Colonic mucosa (tissue), 4 donors: ENCODE measurements at regions not wholly inside any gene's neighbourhood (a gene's known extent, or its start where the extent isn't known, plus 50 kb on each side); places are given as distances from the start of the nearest gene placed in this dataset.
"Not testable (repeated sequence)": the region's sequence is repeated elsewhere in the genome, so short reads cannot be mapped to it uniquely, and the experiment has no call there.

ENCODE experiments used
- DNase-seq: peaks from one replicate; pipeline ENCODE4 v3.0.0-alpha.2; 2020
- H3K27ac ChIP-seq: fragments of 200-600 bp; one replicate; pipeline ENCODE4 v1.8.0; 2021
- H3K27me3 ChIP-seq: fragments of 200-600 bp; one replicate; pipeline ENCODE4 v1.8.0; 2021
- H3K36me3 ChIP-seq: fragments of 200-600 bp; one replicate; pipeline ENCODE4 v1.8.0; 2021
- H3K4me1 ChIP-seq: fragments of 200-600 bp; one replicate; pipeline ENCODE4 v1.8.0; 2021; ENCODE audit warnings: mild to moderate bottlenecking
- H3K4me3 ChIP-seq: fragments of 200-600 bp; one replicate; pipeline ENCODE4 v1.8.0; 2021
- H3K9ac ChIP-seq, 2 donors: one replicate each; pipeline ENCODE4 v1.7.0; 2013; ENCODE audit warnings: control low read depth in 2 of 2, low read depth in 2 of 2, low read length in 2 of 2
- H3K9me3 ChIP-seq: fragments of 200-600 bp; one replicate; pipeline ENCODE4 v1.8.0; 2021
- intact Hi-C: fragments of 100-400 bp; cut with DNase I; formaldehyde crosslinking; loops from one replicate; pipeline ENCODE4 v1.14.1; 2022
- donor health status: healthy.
- donor health status: DM: no; HTN: no; CAD: no.
- donor health status: DM: no; HTN: no; CAD: no.

GRCh38 chr16:15307184-15307583 lies 70.9 kb downstream of the NPIPA5 start:
- H3K27me3 ChIP-seq, H3K36me3 ChIP-seq, H3K9me3 ChIP-seq, DNase-seq, H3K9ac ChIP-seq, H3K4me1 ChIP-seq, H3K27ac ChIP-seq, intact Hi-C loops, H3K4me3 ChIP-seq: not testable (repeated sequence)

DNA sequence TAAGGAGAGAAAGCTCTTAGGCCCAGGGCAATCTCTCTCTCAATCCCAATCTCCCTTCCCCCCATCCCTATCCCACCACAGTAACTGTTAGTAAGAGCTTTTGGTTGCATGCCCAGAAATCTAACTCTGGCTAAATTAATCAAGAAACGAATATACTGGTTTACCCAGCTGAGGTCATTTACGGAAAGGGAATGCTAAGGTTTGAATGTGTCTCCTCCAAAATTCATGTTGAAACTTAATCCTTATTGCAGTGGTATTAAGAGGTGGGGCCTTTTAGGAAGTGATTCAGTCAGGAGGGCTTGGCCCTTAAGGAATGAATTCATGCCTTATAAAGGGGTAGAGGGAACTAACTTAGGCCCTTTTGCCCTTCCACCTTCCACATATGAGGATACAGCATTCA lies 72.2 kb downstream of the NPIPA5 start:
- DNase-seq, H3K4me1 ChIP-seq, H3K9me3 ChIP-seq, H3K9ac ChIP-seq, H3K4me3 ChIP-seq, H3K27me3 ChIP-seq, H3K36me3 ChIP-seq, H3K27ac ChIP-seq, intact Hi-C loops: not testable (repeated sequence)

DNA sequence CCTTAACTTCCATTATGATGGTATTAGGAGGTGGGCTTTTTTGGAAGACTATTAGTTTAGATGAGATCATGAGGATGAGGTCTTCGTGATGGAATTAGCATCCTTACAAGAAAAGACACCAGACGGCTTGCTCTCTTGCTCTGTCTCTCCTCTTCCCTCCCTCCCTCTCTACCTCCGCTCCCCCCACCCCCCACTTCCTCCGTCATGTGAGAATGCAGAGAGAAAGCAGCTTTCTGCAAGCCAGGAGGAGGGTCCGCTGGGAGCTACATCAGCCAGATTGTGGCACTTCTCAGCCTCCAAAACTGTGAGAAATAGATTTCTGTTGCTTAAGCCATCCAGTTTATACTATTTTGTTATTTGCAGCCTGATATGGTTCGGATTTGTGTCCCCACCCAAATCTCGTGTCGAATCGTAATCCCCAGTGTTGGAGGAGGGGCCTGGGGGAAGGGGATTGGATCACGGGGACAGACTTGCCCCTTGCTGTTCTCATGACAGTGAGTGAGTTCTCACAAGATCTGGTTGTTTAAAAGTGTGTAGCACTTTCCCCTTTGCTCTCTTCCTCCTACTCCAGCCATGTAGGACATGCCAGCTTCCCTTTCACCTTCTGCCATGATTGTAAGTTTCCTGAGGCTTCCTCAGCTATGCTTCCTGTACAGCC lies 74.3 kb downstream of the NPIPA5 start:
- H3K27me3 ChIP-seq, H3K27ac ChIP-seq, DNase-seq, H3K4me1 ChIP-seq, H3K9me3 ChIP-seq, intact Hi-C loops, H3K36me3 ChIP-seq, H3K4me3 ChIP-seq, H3K9ac ChIP-seq: not testable (repeated sequence)

DNA sequence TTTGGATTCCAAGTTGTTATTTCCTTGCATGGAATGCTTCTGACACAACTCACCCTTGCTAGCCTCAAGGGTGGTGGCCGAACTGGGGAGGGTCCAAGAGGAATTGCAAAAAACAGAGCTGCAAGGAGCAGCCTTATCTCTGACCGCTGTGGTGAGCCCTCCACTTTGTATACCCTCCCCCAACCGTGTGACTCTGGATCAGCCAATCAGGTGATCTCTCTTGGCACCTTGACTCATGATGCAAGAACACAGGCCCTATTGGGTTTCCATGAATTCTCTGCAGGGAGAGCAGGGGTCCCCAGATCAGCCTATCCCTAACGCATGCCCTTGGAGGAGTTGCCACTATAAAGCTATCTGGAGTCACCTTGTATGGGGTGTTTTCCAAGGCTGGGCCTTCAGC lies 81.0 kb downstream of the NPIPA5 start:
- H3K9ac ChIP-seq, H3K9me3 ChIP-seq, DNase-seq, intact Hi-C loops, H3K4me1 ChIP-seq, H3K27me3 ChIP-seq, H3K36me3 ChIP-seq, H3K4me3 ChIP-seq, H3K27ac ChIP-seq: not testable (repeated sequence)

DNA sequence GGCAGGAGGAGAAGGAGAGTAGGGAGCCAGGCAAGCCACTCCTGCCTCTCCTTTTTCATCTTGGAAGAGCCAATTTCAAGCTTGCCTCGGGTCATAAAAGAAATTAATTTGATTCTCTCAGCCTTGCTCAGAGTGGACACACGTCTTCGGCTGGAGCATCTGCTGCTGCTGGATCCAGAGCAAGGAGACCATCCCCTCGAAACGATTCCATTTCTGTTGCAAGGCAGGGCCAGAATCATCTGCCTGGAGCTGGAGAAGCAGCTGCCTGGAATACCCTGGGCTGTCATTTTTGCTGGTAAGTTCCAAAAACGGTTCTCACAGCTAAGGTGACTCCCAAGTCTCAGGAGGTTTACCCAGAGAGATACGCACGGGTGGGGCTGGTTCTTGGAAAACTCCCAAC lies 103.3 kb downstream of the NPIPA5 start:
- H3K4me1 ChIP-seq, H3K27ac ChIP-seq, H3K9me3 ChIP-seq, intact Hi-C loops, DNase-seq, H3K36me3 ChIP-seq, H3K9ac ChIP-seq, H3K27me3 ChIP-seq, H3K4me3 ChIP-seq: not testable (repeated sequence)

GRCh38 chr16:15273964-15274363 lies 104.1 kb downstream of the NPIPA5 start:
- DNase-seq, H3K9me3 ChIP-seq, H3K9ac ChIP-seq, H3K27ac ChIP-seq, H3K4me3 ChIP-seq, H3K4me1 ChIP-seq, H3K36me3 ChIP-seq, intact Hi-C loops, H3K27me3 ChIP-seq: not testable (repeated sequence)

DNA sequence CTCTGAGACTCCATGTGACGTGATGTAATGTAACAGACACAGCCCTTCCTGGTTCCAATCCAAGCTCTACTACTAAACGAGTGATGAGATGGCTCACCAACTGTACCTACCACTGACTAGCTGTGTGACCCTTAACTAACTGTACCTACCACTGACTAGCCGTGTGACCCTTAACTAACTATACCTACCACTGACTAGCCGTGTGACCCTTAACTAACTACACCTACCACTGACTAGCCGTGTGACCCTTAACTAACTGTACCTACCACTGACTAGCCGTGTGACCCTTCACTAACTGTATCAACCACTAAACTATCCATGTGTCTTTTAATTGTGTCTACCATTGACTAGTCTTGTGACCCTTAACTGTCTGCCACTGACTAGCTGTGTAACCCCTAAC lies 111.2 kb downstream of the NPIPA5 start:
- H3K27me3 ChIP-seq, H3K4me3 ChIP-seq, DNase-seq, H3K9me3 ChIP-seq, H3K9ac ChIP-seq, H3K36me3 ChIP-seq, intact Hi-C loops, H3K4me1 ChIP-seq, H3K27ac ChIP-seq: not testable (repeated sequence)

- intact Hi-C loops, H3K4me1 ChIP-seq, H3K27me3 ChIP-seq, H3K27ac ChIP-seq, H3K9me3 ChIP-seq, H3K4me3 ChIP-seq, H3K9ac ChIP-seq, H3K36me3 ChIP-seq: not testable (repeated sequence)
- peak; percentile 29 for DNase-seq
These were observed 115.9 kb downstream of the NPIPA5 start for GRCh38 chr16:15262212-15262611.

DNA sequence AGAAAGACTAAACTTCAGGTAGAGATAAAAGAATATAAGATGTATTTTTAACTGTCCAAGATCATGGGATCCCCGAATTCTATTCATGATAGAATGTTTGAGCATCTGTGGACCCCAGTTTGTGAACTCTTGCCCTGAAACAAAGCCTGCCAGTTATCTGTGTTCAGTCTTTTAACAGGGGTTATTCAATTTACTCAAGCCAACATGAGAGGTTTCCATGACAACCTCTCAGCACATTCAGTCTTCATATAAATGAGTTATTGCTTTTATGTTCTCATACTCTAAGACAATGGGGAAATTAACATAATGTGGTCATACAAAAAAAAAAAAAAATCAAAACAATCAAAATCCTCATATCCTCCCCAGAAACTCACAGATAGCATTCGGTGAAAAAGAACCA lies 130.1 kb downstream of the NPIPA5 start:
- intact Hi-C loops, H3K36me3 ChIP-seq, H3K27ac ChIP-seq, H3K4me1 ChIP-seq, H3K27me3 ChIP-seq, DNase-seq, H3K9ac ChIP-seq, H3K9me3 ChIP-seq, H3K4me3 ChIP-seq: not testable (repeated sequence)

GRCh38 chr16:15236674-15237323 lies 141.3 kb downstream of the NPIPA5 start:
- H3K9ac ChIP-seq, H3K27me3 ChIP-seq, intact Hi-C loops, H3K4me3 ChIP-seq, H3K4me1 ChIP-seq, H3K27ac ChIP-seq, H3K36me3 ChIP-seq, DNase-seq, H3K9me3 ChIP-seq: not testable (repeated sequence)

- H3K27ac ChIP-seq, DNase-seq, H3K27me3 ChIP-seq, intact Hi-C loops, H3K4me3 ChIP-seq, H3K36me3 ChIP-seq, H3K4me1 ChIP-seq, H3K9me3 ChIP-seq, H3K9ac ChIP-seq: not testable (repeated sequence)
These were observed 141.1 kb upstream of the RRN3 start for GRCh38 chr16:15235140-15235539.

GRCh38 chr16:15234702-15235101 lies 140.6 kb upstream of the RRN3 start:
- H3K9ac ChIP-seq, intact Hi-C loops, H3K4me1 ChIP-seq, DNase-seq, H3K27ac ChIP-seq, H3K9me3 ChIP-seq, H3K4me3 ChIP-seq, H3K36me3 ChIP-seq, H3K27me3 ChIP-seq: not testable (repeated sequence)

GRCh38 chr16:15230432-15230831 lies 136.4 kb upstream of the RRN3 start:
- intact Hi-C loops, H3K9me3 ChIP-seq, H3K4me1 ChIP-seq, H3K27me3 ChIP-seq, DNase-seq, H3K27ac ChIP-seq, H3K36me3 ChIP-seq, H3K4me3 ChIP-seq, H3K9ac ChIP-seq: not testable (repeated sequence)

GRCh38 chr16:15229661-15230060 lies 135.6 kb upstream of the RRN3 start:
- H3K9me3 ChIP-seq, H3K27ac ChIP-seq, H3K9ac ChIP-seq, H3K4me3 ChIP-seq, H3K4me1 ChIP-seq, intact Hi-C loops, DNase-seq, H3K27me3 ChIP-seq, H3K36me3 ChIP-seq: not testable (repeated sequence)
